IPS DF 4.7 (cell line): ENCODE measurements at regions not wholly inside any gene's neighbourhood (a gene's known extent, or its start where the extent isn't known, plus 50 kb on each side); places are given as distances from the start of the nearest gene placed in this dataset.
"Not testable (repeated sequence)": the region's sequence is repeated elsewhere in the genome, so short reads cannot be mapped to it uniquely, and the experiment has no call there.

ENCODE experiments used
- DNase-seq: peaks from one replicate; pipeline ENCODE4 v3.0.0-alpha.2; 2013; ENCODE audit warnings: low spot score; ENCODE audit errors: extremely low read depth

- no peak for DNase-seq
Observed at GRCh38 chrY:7807516-7807870, 895.9 kb upstream of the AMELY start.

GRCh38 chrY:7806592-7807515, 895.3 kb upstream of the AMELY start:
- no peak for DNase-seq

GRCh38 chrY:7805624-7806023, 894.1 kb upstream of the AMELY start:
- no peak for DNase-seq

GRCh38 chrY:7803737-7804136, 892.2 kb upstream of the AMELY start:
- no peak for DNase-seq

- DNase-seq, result no peak
Observed at GRCh38 chrY:7796128-7796527, 884.6 kb upstream of the AMELY start.

- no peak for DNase-seq
Observed at GRCh38 chrY:7794441-7794840, 882.9 kb upstream of the AMELY start.

- DNase-seq, result no peak
Observed at GRCh38 chrY:7793989-7794388, 882.4 kb upstream of the AMELY start.

- no peak for DNase-seq
Observed at GRCh38 chrY:7792431-7792830, 880.9 kb upstream of the AMELY start.

GRCh38 chrY:7781501-7781900, 869.9 kb upstream of the AMELY start:
- DNase-seq, result no peak

GRCh38 chrY:7775436-7775835, 863.9 kb upstream of the AMELY start:
- DNase-seq, result not testable (repeated sequence)

GRCh38 chrY:7771771-7772170, 860.2 kb upstream of the AMELY start:
- DNase-seq, result no peak

GRCh38 chrY:7769790-7770375, 858.3 kb upstream of the AMELY start:
- DNase-seq, result no peak

GRCh38 chrY:7768901-7769300, 857.3 kb upstream of the AMELY start:
- DNase-seq, result no peak

- no peak for DNase-seq
Observed at GRCh38 chrY:7753711-7754110, 842.2 kb upstream of the AMELY start.

GRCh38 chrY:7746781-7747180, 835.2 kb upstream of the AMELY start:
- DNase-seq, result no peak

- DNase-seq, result no peak
Observed at GRCh38 chrY:7745581-7745901, 834.0 kb upstream of the AMELY start.

GRCh38 chrY:7744691-7745580, 833.4 kb upstream of the AMELY start:
- DNase-seq, result no peak

- no peak for DNase-seq
Observed at GRCh38 chrY:7736847-7737365, 825.4 kb upstream of the AMELY start.

GRCh38 chrY:7731651-7732050, 820.1 kb upstream of the AMELY start:
- no peak for DNase-seq

- no peak for DNase-seq
Observed at GRCh38 chrY:7730664-7731063, 819.1 kb upstream of the AMELY start.

GRCh38 chrY:7730071-7730470, 818.5 kb upstream of the AMELY start:
- DNase-seq, result no peak
